ENCODE measurements at regions not wholly inside any gene's neighbourhood (a gene's known extent, or its start where the extent isn't known, plus 50 kb on each side); places are given as distances from the start of the nearest gene placed in this dataset.

DNA sequence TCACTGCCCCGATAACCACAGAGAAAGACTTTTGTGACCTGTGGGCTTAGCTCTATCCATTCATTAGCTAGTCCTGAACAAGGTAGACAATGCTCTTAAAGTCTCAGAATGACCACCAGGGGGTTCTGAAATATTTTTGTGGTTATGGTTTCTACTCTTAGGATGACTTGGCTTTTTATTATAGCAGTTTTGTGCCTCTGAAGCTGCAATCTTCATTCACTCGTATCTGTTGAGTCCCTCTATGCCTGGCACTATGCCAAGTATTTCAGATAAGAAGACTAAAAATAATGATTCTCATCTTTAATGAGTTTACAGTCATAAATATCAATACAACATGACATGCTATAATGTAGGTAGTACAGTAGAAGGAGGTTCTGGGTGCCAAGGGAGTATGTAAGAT, 130.8 kb upstream of the TRHDE start:
- no peak overlapping the region for H2AK5ac ChIP-seq (ENCODE audit: low read depth, low read length)
- no peaks in the 10 kb centered on the region for H3K79me1 ChIP-seq (ENCODE audit: low read depth in 1 of 2, low read length in 2 of 2)
- DNase-seq (peak; percentile 28), ATAC-seq (ENCODE audit: low read depth) (no peak)
- no peak overlapping the region for H3K18ac ChIP-seq (ENCODE audit: low read depth, low read length)
- no peaks in the 10 kb centered on the region for H4K20me1 ChIP-seq (ENCODE audit: insufficient read depth, low read length)
- no peaks in the 10 kb centered on the region for H3K36me3 ChIP-seq (ENCODE audit: control insufficient read depth, insufficient read depth, low read length)
- H3K4ac ChIP-seq (ENCODE audit: low read depth, low read length) = no peak overlapping the region
- H3K14ac ChIP-seq (replicated peaks; ENCODE audit: low read depth, low read length) = no peak overlapping the region
- H2AK9ac ChIP-seq (replicated peaks; ENCODE audit: low read depth, low read length, poor library complexity) = no peak overlapping the region
- no peak overlapping the region for H3K23ac ChIP-seq (ENCODE audit: low read depth, low read length)
- H3K27ac ChIP-seq (ENCODE audit: insufficient read depth, low read length) = no peak overlapping the region
- no peak overlapping the region for H2BK15ac ChIP-seq (ENCODE audit: low read depth, low read length)
- no peak overlapping the region for H3K4me2 ChIP-seq (ENCODE audit: low read depth, low read length)
- H2BK5ac ChIP-seq (ENCODE audit: low read depth, low read length, poor library complexity, severe bottlenecking) = no peak overlapping the region
- CTCF ChIA-PET = interaction anchor here (0.9 kb wide), 1 partner anchor 118 kb away, joined by 4 read pairs; no protein-coding TSS in a partner anchor
- WGBS, 2 experiments (ENCODE audit: extremely low coverage in 2 of 2, insufficient read length in 1 of 2) = no CpG with 5 or more reads among the region's 2 CpGs
- peaks cover 2% of the 10 kb centered on the region; the same call in 1 of the 2 replicates for H3K27me3 ChIP-seq (ENCODE audit: control insufficient read depth, insufficient read depth, low read length)
- BruUV-seq (replicated peaks) = no TSS peak
- no peak overlapping the region for H4K91ac ChIP-seq (ENCODE audit: insufficient read depth, low read depth, low read length)
- no peak overlapping the region for H3K4me3 ChIP-seq (ENCODE audit: insufficient read depth, low read depth, low read length)
- no peak overlapping the region for H2AFZ ChIP-seq (replicated peaks; ENCODE audit: low read length, poor library complexity)
- H3K56ac ChIP-seq (ENCODE audit: extremely low read depth, insufficient read depth, low read length) = no peak overlapping the region
- no peak overlapping the region for H2BK120ac ChIP-seq (ENCODE audit: low read depth, low read length)
- no peak overlapping the region for H4K5ac ChIP-seq (ENCODE audit: low read depth, low read length)
- H4K8ac ChIP-seq (ENCODE audit: low read depth in 2 of 2, low read length in 2 of 2) = no peak overlapping the region
- TF ChIP-seq RCOR1 (IDR thresholded peaks at IDR 0.05; ENCODE audit: insufficient replicate concordance, low read length) (no peak), BHLHE40 (IDR thresholded peaks at IDR 0.05; ENCODE audit: low read depth, low read length) (no peak), NFE2L2 (IDR thresholded peaks at IDR 0.05; ENCODE audit: low read depth, low read length) (peak; percentile 45; the same call in 1 of the 2 replicates), SMC3 (IDR thresholded peaks at IDR 0.05; ENCODE audit: low read depth, low read length) (no peak), MAFK (IDR thresholded peaks at IDR 0.05; ENCODE audit: low read depth, low read length) (no peak)
- TF ChIP-seq, protein P1, sequence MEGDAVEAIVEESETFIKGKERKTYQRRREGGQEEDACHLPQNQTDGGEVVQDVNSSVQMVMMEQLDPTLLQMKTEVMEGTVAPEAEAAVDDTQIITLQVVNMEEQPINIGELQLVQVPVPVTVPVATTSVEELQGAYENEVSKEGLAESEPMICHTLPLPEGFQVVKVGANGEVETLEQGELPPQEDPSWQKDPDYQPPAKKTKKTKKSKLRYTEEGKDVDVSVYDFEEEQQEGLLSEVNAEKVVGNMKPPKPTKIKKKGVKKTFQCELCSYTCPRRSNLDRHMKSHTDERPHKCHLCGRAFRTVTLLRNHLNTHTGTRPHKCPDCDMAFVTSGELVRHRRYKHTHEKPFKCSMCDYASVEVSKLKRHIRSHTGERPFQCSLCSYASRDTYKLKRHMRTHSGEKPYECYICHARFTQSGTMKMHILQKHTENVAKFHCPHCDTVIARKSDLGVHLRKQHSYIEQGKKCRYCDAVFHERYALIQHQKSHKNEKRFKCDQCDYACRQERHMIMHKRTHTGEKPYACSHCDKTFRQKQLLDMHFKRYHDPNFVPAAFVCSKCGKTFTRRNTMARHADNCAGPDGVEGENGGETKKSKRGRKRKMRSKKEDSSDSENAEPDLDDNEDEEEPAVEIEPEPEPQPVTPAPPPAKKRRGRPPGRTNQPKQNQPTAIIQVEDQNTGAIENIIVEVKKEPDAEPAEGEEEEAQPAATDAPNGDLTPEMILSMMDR (conservative IDR thresholded peaks at IDR 0.05; ENCODE audit: low read depth, low read length) = 0 out of 2 replicates have a peak, but pooled peaks have one; percentile 18
- POLR2A ChIA-PET (ENCODE audit: unreplicated experiment) = no interaction called here
- in situ Hi-C loops (cut with MboI; ENCODE audit: low sequenced_read_pairs) (no loop called here), dilution Hi-C loops (cut with HindIII; ENCODE audit: low sequenced_read_pairs, unreplicated experiment) (no loop called here), intact Hi-C loops (cut with micrococcal nuclease) (no loop called here)
- H3K9ac ChIP-seq (ENCODE audit: low read depth, low read length) = no peak overlapping the region
- no peak overlapping the region for H2BK20ac ChIP-seq (ENCODE audit: low read depth, low read length)
- H3K4me1 ChIP-seq (ENCODE audit: control insufficient read depth, insufficient read depth, low read length) = no peaks in the 10 kb centered on the region
- H3K9me3 ChIP-seq (ENCODE audit: control insufficient read depth, insufficient read depth, low read length) = no peaks in the 10 kb centered on the region
- H3K9me1 ChIP-seq (ENCODE audit: insufficient read depth, low read length) = no peaks in the 10 kb centered on the region
